ENCODE measurements at regions not wholly inside any gene's neighbourhood (a gene's known extent, or its start where the extent isn't known, plus 50 kb on each side); places are given as distances from the start of the nearest gene placed in this dataset.
"Not testable (repeated sequence)": the region's sequence is repeated elsewhere in the genome, so short reads cannot be mapped to it uniquely, and the experiment has no call there.

DNA sequence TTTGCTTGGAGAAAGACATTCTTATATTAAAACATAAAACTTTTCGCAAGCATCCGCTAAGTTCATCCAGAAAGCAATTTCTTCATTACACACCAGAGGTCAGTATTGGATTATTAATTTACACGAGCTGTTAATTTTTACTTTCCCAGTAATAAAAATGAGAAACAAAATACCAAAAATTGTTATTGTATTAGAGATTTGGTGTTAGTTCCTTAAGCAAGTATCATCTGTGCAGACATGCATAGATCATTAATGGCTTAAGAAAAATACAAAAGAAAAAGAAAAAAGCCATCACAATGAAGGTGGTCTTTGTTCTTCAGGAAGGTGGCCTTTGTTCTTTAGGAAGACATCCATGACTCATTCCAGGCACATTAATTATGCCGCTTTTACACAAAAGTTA lies 53.6 kb upstream of the HNMT start:
- DNase-seq (ENCODE audit: low read depth, low spot score) = no peak
- Mint-ChIP-seq H3K4me1 (peaks cover 7% of the 10 kb centered on the region), H3K27me3 (ENCODE audit: low read depth) (no peaks in the 10 kb centered on the region), H3K4me3 (no peak overlapping the region), H3K27ac (ENCODE audit: unreplicated experiment) (no peak overlapping the region), H3K9me3 (no peaks in the 10 kb centered on the region), H3K36me3 (ENCODE audit: low read depth) (no peaks in the 10 kb centered on the region)
- TF ChIP-seq, protein P1, sequence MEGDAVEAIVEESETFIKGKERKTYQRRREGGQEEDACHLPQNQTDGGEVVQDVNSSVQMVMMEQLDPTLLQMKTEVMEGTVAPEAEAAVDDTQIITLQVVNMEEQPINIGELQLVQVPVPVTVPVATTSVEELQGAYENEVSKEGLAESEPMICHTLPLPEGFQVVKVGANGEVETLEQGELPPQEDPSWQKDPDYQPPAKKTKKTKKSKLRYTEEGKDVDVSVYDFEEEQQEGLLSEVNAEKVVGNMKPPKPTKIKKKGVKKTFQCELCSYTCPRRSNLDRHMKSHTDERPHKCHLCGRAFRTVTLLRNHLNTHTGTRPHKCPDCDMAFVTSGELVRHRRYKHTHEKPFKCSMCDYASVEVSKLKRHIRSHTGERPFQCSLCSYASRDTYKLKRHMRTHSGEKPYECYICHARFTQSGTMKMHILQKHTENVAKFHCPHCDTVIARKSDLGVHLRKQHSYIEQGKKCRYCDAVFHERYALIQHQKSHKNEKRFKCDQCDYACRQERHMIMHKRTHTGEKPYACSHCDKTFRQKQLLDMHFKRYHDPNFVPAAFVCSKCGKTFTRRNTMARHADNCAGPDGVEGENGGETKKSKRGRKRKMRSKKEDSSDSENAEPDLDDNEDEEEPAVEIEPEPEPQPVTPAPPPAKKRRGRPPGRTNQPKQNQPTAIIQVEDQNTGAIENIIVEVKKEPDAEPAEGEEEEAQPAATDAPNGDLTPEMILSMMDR (conservative IDR thresholded peaks at IDR 0.05) = peak; percentile 81

- H3K27ac Mint-ChIP-seq (ENCODE audit: unreplicated experiment) = no peak overlapping the region
- H3K27me3 Mint-ChIP-seq (ENCODE audit: low read depth) = no peaks in the 10 kb centered on the region
- H3K4me1 Mint-ChIP-seq = peaks cover 7% of the 10 kb centered on the region
- H3K36me3 Mint-ChIP-seq (ENCODE audit: low read depth) = no peaks in the 10 kb centered on the region
- TF ChIP-seq, protein P1 (conservative IDR thresholded peaks at IDR 0.05) = no peak
- no peak for DNase-seq (ENCODE audit: low read depth, low spot score)
- no peak overlapping the region for H3K4me3 Mint-ChIP-seq
- H3K9me3 Mint-ChIP-seq = no peaks in the 10 kb centered on the region
Observed at GRCh38 chr2:137912371-137912770, 51.9 kb upstream of the HNMT start.

GRCh38 chr2:137913169-137913568 lies 51.1 kb upstream of the HNMT start:
- TF ChIP-seq, protein P1 (conservative IDR thresholded peaks at IDR 0.05) = no peak
- H3K9me3 Mint-ChIP-seq = no peaks in the 10 kb centered on the region
- H3K27me3 Mint-ChIP-seq (ENCODE audit: low read depth) = no peaks in the 10 kb centered on the region
- H3K36me3 Mint-ChIP-seq (ENCODE audit: low read depth) = no peaks in the 10 kb centered on the region
- DNase-seq (ENCODE audit: low read depth, low spot score) = no peak
- H3K4me3 Mint-ChIP-seq = no peak overlapping the region
- H3K27ac Mint-ChIP-seq (ENCODE audit: unreplicated experiment) = no peak overlapping the region
- peaks cover 7% of the 10 kb centered on the region for H3K4me1 Mint-ChIP-seq

- H3K9me3 Mint-ChIP-seq; H3K27me3 Mint-ChIP-seq (ENCODE audit: low read depth); H3K4me3 Mint-ChIP-seq; H3K4me1 Mint-ChIP-seq; H3K27ac Mint-ChIP-seq (ENCODE audit: unreplicated experiment); H3K36me3 Mint-ChIP-seq (ENCODE audit: low read depth); DNase-seq (ENCODE audit: low read depth, low spot score): not testable (repeated sequence)
Observed at GRCh38 chr2:137913648-137914047, 50.6 kb upstream of the HNMT start.
